SW480 (cell line): ENCODE measurements at regions not wholly inside any gene's neighbourhood (a gene's known extent, or its start where the extent isn't known, plus 50 kb on each side); places are given as distances from the start of the nearest gene placed in this dataset.
A peak's percentile ranks its signal among the peaks of the same experiment; 100 is the strongest.

ENCODE experiments used
- DNase-seq: peaks from one replicate; pipeline ENCODE4 v3.0.0-alpha.2; 2016; ENCODE audit warnings: low spot score

- DNase-seq = no peak
Measured at GRCh38 chr10:2173327-2173726, 436.0 kb upstream of the ADARB2 start.

- no peak for DNase-seq
Measured at GRCh38 chr10:2165771-2166460, 428.6 kb upstream of the ADARB2 start.

- no peak for DNase-seq
Measured at GRCh38 chr10:2150288-2150687, 413.0 kb upstream of the ADARB2 start.

GRCh38 chr10:2145926-2146478 lies 408.7 kb upstream of the ADARB2 start:
- no peak for DNase-seq

- DNase-seq = no peak
Measured at GRCh38 chr10:2145491-2145890, 408.2 kb upstream of the ADARB2 start.

GRCh38 chr10:2144584-2144983 lies 407.3 kb upstream of the ADARB2 start:
- DNase-seq = no peak

GRCh38 chr10:2143213-2143835 lies 406.0 kb upstream of the ADARB2 start:
- no peak for DNase-seq

GRCh38 chr10:2139746-2140145 lies 402.4 kb upstream of the ADARB2 start:
- DNase-seq = no peak

GRCh38 chr10:2137549-2138174 lies 400.3 kb upstream of the ADARB2 start:
- peak; percentile 9 for DNase-seq

GRCh38 chr10:2130705-2131305 lies 393.5 kb upstream of the ADARB2 start:
- DNase-seq = no peak

GRCh38 chr10:2128991-2129390 lies 391.7 kb upstream of the ADARB2 start:
- DNase-seq = no peak

GRCh38 chr10:2124135-2124534 lies 386.8 kb upstream of the ADARB2 start:
- no peak for DNase-seq

GRCh38 chr10:2122431-2123124 lies 385.3 kb upstream of the ADARB2 start:
- DNase-seq = no peak

- no peak for DNase-seq
Measured at GRCh38 chr10:2121929-2122328, 384.6 kb upstream of the ADARB2 start.

GRCh38 chr10:2121315-2121714 lies 384.0 kb upstream of the ADARB2 start:
- no peak for DNase-seq

- DNase-seq = no peak
Measured at GRCh38 chr10:2120746-2121145, 383.4 kb upstream of the ADARB2 start.

GRCh38 chr10:2119316-2119715 lies 382.0 kb upstream of the ADARB2 start:
- DNase-seq = no peak

- no peak for DNase-seq
Measured at GRCh38 chr10:2118201-2118600, 380.9 kb upstream of the ADARB2 start.

GRCh38 chr10:2117641-2118040 lies 380.3 kb upstream of the ADARB2 start:
- DNase-seq = no peak

GRCh38 chr10:2111965-2112364 lies 374.6 kb upstream of the ADARB2 start:
- DNase-seq = peak; percentile 27

- DNase-seq = no peak
Measured at GRCh38 chr10:2108496-2108895, 371.2 kb upstream of the ADARB2 start.

- no peak for DNase-seq
Measured at GRCh38 chr10:2106641-2107040, 369.3 kb upstream of the ADARB2 start.
